Stimulated activated CD8-positive, alpha-beta memory T cell treated with anti-CD3 and anti-CD28 coated beads, Interleukin-4, amount 100 ng/mL, for 48 hours (primary cell): ENCODE measurements at regions not wholly inside any gene's neighbourhood (a gene's known extent, or its start where the extent isn't known, plus 50 kb on each side); places are given as distances from the start of the nearest gene placed in this dataset.

Experiments
- DNase-seq: peaks from one replicate; pipeline ENCODE4 v3.0.0-alpha.2; 2020

DNA sequence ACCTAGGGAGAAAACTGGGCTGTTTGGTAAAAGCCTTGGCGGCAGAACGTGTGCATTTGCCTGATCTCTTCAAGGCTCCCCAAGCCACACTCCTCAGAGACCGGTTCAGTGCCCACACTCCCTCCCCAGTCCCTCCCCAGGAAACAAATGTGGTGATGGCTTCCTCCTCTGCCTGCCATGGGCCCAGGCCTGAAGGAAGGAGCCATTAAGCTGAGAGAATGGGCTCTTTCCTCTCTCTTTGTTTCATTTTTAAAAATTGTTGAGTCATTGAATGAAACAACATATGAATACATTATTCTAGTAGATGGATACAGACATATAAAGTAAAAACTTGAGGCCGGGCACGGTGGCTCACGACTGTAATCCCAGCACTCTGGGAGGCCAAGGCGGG lies 50.6 kb upstream of the YWHAQ start:
- no peak for DNase-seq

DNA sequence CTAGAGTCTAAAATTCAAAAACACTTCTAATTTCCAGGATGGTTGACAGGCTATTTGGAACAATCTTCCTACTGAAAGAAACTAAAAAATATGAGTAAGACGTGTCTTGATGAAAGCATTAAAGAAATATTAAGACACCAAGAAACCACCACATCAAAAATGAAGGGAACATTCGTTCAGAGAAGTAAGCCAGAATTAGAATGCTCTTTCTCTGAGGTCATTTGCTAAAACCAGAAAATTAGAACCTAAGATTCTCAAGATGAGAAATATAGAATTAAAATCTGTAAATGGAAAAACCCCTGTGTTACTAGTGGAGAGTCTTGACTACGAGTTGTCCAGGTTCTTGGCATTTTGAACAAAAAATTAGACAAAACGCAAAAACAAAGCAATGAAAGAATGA lies 54.8 kb upstream of the YWHAQ start:
- no peak for DNase-seq

DNA sequence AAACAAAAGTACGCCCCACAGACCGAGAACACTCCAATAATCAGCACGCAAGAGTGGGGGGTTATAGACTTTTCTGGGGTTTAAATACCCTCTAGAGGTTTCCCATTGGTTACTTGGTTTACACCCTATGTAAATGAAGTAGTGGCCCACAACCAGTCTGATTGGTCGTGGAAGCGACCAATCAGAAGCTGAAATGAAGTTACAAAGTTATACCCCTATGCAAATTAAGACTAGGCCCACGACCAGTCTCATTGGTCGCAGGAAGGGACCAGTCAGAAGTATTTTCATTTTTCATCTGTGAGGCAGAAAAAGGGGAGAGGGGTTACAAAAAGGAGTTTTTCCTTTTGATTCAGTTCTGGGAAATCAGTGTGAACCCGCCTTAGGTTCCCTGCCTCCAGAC lies 55.3 kb upstream of the YWHAQ start:
- DNase-seq: no peak

DNA sequence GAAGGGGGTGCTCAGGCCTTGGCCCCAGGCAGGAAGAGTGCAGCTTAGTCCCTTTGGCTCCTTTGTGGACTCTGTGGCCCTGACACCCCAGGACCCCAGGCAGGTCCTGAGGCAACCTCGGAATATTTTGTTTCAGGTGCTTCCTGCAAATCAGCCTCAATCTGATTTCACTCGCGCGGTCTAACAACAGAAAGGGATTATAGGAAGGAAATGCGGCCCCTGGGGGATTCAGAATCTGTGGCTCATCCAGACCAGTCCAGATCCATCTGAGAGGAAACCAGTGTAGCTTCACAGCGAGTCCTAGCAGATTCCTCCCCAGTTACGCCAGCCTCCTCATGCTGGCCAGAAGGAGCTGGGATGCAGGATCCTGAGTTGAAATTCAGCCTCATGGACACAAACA lies 59.5 kb upstream of the YWHAQ start:
- no peak for DNase-seq

DNA sequence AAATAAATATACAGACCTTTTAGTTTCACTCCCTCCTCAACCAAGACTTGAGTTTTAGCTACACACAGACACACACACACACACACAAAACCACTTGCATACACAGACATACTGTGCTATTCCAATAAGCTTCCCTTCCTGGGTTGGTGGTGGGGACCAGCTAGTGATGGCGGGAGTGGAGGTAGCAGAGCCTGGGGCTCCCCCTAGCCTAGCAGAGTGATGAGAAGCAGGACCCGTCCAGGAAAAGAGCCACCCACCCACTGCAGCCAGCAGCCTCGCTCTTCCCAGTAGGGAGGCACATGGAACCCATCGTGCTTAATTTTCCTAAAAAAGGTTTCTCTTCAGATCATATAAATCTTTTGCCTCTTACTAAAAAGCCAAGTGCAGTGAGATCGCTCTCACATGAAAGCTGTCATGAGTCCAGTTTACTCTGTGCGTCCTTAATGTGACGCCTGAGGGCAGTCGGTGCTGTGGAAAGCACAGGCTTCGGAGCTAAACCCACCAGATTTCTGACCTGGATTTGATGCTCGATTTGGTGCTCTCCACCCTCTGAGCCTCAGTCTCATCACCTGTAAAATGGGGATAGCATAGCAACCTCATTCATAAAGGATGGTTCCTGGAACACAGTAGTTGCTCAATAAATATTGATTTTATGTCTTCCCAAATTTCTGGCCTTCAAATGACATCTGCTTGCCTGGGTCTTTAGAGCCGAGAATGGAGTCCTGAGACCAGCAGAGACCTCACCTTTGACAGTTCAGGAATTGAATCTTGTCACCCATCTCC lies 60.1 kb upstream of the YWHAQ start:
- no peak for DNase-seq

DNA sequence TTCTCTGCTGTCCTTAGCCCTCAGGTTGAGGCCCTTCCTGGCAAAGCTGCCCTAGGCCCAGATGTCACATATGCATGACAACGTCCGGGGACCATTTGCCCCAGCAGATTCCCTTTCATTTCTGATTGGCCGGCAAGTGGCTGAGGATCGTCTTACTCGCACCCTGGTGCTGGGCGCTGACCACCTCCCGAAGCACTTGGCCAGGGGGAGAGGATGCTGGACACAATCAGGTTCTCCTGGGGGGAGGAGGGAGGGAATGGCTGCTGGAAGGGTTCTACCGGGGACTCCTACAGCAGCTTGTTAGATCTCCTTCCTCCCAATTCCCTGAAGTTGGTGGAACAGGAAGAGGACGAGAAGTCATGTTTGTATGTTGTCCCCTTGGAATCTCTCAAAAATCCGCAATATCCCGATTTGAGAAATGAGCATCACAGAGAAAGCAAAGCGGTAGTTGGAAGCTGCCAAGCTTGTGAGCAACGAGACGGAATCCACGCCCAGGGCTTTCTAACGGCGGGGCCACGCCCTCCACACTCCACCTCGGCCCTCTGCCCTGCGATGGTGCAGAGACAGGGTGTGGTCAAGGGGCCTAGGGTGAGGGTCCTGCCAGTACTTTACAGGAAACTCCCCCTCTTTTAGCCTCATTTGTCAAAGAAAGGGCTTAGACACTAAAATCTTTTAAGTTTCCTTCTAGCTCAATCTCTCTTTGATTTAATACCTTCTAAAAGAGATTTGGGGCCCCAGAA lies 61.8 kb upstream of the YWHAQ start:
- DNase-seq: no peak

DNA sequence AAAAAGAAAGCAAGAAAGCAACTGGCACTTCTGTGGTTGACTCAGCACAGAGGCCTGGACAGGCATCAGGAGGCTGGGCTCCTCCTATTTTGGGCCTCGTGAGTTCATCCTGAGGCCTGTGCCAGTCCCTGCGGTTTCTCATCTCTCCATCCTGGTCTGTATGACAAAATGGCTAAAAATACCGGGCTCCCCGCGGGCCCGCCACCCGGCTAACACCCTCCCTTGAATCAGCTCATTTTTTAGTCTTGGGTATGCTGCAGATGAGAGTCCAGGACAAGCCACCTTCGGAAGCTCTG lies 62.3 kb upstream of the YWHAQ start:
- DNase-seq: no peak

DNA sequence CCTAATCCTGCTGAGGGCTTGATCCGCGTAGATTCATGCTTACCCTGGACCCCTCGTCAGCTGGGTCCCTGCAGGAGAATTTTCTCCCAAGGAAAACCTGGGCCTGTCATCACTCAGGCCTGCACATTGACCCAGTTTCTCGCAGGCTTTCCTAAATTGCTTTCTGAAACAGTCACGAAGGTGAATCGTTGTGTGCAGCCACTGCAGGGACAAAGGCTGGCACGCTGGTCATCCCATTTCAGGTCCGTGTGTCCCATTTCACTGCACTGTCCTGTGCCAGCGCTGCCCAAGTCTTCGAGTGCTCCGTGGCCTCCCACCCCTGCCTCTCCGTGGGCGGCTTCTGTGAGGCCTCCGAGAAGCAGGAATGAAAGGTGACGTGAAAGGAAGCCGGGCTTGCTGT lies 62.8 kb upstream of the YWHAQ start:
- DNase-seq: no peak

DNA sequence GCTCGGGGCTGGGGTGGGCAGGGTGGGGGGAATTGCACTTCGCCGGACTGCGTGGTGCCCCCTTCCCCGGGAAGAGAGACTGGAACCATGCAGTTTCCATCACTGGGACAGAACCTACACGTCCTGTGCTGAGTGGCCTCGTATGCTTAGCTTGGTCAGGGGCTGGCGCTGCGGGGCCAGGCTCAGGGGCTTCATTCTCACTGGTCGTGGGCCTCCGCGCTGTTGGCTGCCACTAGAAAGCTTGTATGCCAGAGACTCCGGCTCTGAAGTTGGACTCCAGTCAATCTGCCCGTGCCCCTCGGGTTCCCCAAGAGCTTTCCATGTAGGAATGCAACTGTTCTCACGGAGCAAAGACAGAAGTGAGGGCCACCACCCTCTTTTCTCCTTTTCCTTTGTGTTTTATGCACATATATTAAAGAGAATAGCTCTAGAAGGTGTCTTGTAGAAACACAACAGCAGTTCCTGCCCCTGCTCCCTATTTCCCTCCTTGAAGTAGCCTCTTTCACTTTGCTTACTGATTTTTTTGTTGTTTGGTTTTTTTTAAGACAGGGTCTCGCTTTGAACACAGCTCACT lies 64.0 kb upstream of the YWHAQ start:
- DNase-seq: no peak

DNA sequence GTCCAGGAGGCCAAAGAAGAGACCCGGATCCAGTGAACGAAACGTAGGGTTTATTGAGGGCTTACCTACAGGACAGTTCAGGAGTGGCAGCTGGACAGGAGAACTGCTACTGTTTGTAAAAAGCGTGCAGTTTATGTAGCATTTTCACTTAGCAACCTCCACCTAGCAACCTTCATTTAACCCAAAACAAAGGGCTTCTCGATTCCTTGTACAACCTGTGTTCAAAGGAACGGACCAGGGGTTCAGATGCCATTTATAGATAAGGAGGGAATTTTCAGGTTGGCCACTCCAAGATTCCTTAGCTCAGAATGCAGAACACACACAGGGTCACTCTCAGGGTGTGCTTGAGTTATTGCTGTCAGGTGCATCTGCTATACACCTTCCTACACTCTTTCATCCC lies 65.1 kb upstream of the YWHAQ start:
- no peak for DNase-seq

DNA sequence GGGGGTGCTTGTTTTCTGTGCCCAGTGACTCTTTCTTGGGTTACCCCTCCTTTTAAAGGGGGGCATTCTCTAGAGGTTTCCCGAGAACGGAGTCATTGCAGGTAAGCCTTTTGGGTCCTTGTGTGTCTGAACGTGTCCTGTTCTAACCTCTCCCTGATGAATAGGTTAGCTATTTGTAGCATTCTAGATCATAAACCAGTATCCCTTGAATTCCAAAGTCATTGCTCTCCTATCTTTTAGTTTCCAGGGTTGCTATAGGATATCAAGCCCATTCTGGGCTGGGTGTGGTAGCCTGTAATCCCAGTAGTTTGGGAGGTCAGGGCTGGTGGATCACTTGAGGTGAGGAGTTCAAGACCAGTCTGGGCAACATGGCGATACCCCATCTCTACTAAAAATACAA lies 65.9 kb upstream of the YWHAQ start:
- DNase-seq: no peak

DNA sequence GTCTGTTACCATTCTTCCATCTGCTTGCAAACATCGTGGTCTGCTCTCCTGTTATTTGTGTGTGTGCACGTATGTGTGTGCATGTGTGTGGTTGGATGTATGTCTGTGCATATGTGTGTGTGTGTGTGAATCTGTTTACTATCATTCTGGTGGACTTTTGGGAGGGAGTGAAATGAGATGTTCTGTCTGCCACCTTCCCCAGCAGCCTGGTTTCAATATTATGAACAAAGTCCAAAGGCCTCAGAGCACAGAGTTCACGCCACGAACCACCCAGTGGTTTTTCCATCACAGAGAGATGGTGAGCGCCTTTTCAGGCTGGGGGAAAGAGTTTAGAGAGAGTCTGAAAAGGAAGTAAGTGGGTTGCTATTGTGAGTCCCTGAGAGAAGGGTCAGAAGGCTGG lies 67.1 kb upstream of the YWHAQ start:
- DNase-seq: peak; percentile 49

DNA sequence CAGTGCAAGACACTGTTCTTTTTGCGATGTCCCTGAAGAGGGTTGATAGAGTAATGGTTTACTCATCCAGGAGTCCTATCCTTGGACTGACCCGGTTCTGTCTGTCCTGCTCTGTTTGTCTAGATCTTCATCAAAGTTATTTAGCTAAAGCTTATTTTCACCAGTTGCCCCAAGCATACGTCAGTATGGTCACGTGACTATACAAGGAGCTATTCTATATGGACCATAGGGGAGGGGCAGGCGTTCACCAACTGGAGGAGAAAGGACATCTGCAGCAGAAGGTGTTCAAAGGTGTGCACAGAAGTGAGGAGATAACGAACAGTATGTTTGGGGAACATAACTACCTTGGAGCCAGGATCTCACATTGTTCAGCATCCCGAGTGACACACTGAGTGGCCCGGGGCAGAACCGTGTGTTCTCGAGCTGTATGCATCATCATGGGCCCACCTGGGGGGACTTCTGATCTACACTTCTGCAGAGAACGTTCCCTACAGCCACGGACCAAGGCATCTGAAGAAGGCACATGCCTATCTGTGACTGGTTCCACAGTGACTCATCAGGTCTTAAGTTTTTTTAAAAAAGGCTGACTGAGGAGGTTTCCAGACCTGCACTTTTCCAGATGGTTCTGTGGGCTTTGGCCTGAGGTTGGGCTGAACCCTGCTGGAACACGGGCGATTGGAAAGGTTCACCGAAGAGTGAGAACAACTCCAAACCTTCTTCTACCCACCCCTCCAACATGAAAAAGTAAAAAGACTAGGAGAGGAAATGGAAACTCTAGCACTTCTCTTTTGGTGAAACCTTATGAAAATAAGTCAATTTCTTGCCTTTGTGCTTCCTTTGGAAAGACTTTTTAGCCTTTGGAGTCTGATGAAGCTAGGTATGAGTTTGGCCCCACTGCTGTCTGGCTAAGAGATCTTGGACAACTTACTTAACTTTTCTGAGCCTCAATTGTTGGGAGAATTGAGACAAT lies 68.6 kb upstream of the YWHAQ start:
- DNase-seq: no peak

DNA sequence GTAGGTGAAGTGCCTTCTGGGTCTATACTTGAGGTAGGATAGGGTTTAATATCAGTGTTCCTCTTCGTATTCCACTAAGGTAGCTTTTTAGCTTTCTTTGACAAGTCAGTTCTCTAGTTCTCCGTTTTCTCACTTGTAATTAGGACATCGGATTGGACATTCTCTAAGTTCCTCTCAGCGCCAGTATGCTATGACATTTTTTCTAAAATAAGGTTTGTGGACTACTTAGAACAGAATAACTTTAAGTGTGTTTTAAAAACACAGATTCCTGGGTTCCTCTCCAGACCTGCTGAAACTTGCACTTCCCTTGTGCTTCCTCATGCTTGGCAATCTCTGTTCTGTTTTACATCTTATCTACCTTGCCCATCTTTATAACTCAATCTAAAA lies 69.3 kb upstream of the YWHAQ start:
- DNase-seq: no peak

DNA sequence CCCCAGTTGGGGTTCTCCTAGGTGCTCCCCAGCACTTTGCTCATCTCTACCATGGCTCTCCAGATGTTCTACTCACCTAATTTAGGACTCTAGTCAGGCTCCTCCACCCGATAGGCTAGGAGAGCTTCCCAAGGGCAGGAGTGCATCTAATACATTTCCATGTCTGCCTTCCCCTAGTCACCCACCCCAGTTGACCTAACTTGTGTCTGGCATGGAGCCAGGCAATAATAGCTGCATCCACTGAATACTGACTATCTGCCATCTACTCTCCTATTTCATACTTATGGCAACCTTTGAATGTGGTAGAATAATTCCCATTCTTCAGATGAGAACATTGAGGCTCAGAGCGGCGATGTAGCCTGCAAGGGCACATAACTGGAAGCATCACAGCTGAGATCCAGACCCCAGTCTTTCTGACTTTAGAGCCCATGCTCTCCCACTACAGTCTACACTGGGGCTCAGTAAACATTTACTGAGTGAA lies 71.8 kb upstream of the YWHAQ start:
- DNase-seq: no peak

DNA sequence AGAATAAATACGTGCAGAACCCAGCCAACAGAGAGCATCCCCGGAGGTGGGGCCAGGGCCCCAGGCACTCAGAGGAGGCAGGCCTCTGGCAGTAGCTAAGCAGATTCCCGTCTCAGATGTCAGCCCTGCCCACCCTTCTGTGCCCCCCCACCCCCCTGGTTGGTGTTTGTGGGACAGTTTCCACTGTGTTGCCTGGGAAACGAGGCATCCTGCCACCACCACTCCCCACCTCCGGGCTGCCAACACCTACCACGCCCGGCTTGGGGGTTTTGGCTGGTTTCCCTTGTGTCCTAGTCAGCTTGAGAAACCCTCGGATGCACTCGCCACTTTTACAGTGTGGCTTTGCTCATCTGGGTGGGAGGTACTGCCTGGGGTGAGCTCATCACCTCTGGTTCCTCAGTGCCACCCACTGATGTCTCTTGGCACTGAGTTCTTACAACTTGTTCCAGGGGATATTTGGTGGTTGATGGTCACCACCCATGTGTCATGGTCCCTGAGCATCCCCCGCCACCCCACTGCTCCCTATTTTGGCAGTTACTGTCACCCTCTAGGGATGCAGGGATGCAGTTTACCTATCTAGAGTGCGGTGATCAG lies 72.4 kb upstream of the YWHAQ start:
- DNase-seq: peak; percentile 91

DNA sequence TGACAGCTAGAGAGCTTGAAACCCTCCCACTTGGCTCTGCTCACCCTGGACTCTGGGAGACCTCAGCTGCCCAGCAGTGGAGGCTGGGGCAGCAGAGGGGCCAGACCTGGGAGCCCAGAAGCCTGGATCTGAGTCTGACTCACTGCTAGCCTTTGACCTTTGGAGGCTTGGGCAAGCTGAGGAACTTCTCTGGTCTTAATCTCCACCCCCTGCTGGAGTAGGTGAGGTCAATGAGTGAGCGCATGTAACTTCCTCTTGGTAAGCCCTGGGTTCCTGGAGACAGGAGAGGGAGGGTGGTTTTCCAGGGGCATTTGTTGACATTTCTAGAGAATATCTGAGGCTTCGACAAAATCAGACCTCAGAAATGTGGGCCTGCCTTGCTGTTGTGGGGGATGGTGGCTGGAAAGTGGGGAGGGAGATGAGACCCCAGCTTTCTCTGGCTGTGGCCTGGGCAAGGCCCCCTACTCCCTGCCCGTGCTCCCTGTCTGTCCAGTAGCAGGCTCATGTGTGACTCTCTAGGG lies 73.0 kb upstream of the YWHAQ start:
- peak; percentile 49 for DNase-seq

DNA sequence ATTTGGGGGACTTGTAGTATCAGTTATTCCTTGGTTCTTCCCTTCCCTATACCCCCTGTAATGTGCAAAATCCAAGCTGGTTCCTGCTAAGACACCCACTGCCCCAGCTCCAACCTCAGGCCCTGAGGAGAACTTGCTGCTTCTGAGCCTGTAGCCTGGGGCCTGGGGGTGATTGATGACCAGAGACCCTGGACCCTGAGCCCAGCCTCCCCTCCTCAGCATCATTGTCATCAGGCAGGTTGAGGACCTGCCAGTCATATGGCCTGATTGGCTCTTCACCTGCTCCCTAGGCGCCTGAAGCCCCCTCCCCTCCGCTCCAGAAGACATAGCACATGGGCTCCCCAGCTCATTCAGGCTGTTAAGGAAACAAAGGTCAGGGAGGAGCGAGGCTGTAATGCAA lies 73.8 kb upstream of the YWHAQ start:
- DNase-seq: no peak

DNA sequence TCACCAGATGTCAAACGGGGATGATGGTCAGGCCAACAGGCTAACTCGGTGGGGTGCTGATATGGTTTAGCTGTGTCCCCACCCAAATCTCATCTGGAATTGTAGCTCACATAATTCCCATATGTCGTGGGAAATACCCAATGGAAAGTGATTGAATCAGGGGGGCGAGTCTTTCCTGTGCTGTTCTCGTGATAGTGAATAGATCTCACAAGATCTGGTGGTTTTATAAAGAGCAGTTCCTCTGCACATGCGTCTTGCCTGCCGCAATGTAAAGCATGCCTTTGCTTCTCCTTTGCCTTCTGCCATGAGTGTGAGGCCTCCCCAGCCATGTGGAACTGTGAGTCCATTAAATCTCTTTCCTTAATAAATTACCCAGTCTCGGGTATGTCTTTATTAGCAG lies 74.4 kb upstream of the YWHAQ start:
- DNase-seq: no peak

DNA sequence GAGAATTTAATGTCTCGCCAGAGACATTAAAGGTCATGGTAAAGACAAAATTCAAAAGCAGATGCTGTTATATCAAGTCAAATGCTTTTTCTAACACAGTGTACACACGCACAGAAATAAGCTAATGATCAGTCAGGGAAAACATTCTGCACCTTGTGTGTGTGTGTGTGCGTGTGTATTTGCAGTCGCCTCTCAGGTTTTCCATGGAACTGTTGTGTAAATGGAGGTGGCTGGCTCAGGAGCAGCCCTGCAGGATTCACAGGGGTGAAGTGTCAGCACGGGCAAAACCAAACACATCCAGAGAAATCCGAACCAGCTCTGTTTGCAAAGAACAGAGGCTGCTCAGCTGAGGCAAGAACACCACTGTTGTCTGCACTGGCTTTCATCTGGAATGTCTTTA lies 76.2 kb upstream of the YWHAQ start:
- DNase-seq: no peak

DNA sequence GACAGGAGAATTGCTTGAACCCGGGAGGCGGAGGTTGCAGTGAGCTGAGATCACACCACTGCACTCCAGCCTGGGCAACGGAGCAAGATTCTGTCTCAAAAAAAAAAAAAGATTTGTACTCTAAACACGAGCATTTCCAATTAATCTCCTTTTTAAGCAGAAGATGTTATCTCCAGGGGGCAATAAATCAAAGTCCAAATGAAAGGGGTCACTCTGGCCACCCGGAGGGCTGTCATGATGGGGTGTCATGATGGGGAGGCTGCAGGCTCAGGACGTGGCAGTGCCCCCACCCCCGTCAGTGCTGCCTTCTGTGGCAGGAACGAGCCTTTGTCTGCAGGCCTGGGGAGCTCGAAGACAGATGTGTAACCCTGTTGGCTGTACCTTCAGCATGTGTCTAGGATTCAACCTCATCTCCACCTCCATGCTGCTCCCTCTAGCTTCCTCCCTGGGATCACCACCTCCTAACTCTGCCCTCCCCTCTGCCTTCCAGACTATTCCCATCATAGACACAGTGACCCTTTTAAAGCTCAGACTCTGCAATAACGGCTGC lies 76.9 kb upstream of the YWHAQ start:
- DNase-seq: no peak
